GM12878 (cell line): ENCODE measurements at regions not wholly inside any gene's neighbourhood (a gene's known extent, or its start where the extent isn't known, plus 50 kb on each side); places are given as distances from the start of the nearest gene placed in this dataset.

Source experiments
- ATAC-seq: fragments of 200-7000 bp; cut with Tn5 transposase; 3 replicates; pipeline ENCODE4 v1.9.1; 2020; ENCODE audit warnings: mild to moderate bottlenecking, moderate library complexity
- BruUV-seq: library from RNA; stranded (reverse); fragments of 400-500 nt; replicated peaks from 2 replicates; lab custom pipeline; 2021; lab: Mats Ljungman, UMichigan
- CTCF ChIA-PET: fragments of 300-600 bp; sonication (Branson Sonifier 250); formaldehyde crosslinking; extraction: SDS; loops from one replicate; lab custom pipeline; 2021; ENCODE audit warnings: inconsistent platforms; lab: Yijun Ruan, JAX
- POLR2A ChIA-PET: fragments of 350-600 bp; formaldehyde crosslinking; extraction: SDS; loops from one replicate; lab custom pipeline; 2021; ENCODE audit warnings: inconsistent platforms; lab: Charles Lee
- RAD21 ChIA-PET: fragments of 300-600 bp; sonication (Branson Sonifier 250); formaldehyde crosslinking; loops from one replicate; lab custom pipeline; 2023; ENCODE audit warnings: antibody characterized with exemption; ENCODE audit not compliant: unreplicated experiment; lab: Charles Lee
- SMC1A ChIA-PET: fragments of 300-600 bp; sonication (Branson Sonifier 250); formaldehyde crosslinking; loops from one replicate; lab custom pipeline; 2023; ENCODE audit not compliant: unreplicated experiment, uncharacterized antibody; lab: Charles Lee
- DNase-seq: peaks from one replicate; pipeline ENCODE4 v3.0.0-alpha.2; 2011; ENCODE audit warnings: low read depth, low spot score
- FAIRE-seq: peaks from 3 replicates; lab custom pipeline; 2011; peaks lifted over from hg19 to GRCh38; lab: Jason Lieb, UNC
- H2AFZ ChIP-seq: 2 replicates; pipeline ENCODE4 v1.6.0; 2011; ENCODE audit warnings: low read depth, low read length, control low read depth; ENCODE audit not compliant: control insufficient read depth
- H3K27ac ChIP-seq: 2 replicates; pipeline ENCODE4 v1.5.1; 2011; ENCODE audit warnings: control low read depth; ENCODE audit not compliant: control insufficient read depth, insufficient read depth
- H3K27me3 ChIP-seq, 2 experiments: replicated peaks in 1 of 2; 2 replicates each; pipeline versions ENCODE4 v1.6.0 to v1.6.1; 2011; ENCODE audit warnings: low read length in 1 of 2; ENCODE audit not compliant: control insufficient read depth in 2 of 2, insufficient read depth in 2 of 2
- H3K36me3 ChIP-seq, 2 experiments: 2 replicates each; pipeline ENCODE4 v1.5.1; 2011; ENCODE audit warnings: low read length in 1 of 2; ENCODE audit not compliant: control insufficient read depth in 2 of 2, insufficient read depth in 2 of 2
- H3K4me1 ChIP-seq: 2 replicates; pipeline ENCODE4 v1.6.1; 2011; ENCODE audit warnings: mild to moderate bottlenecking, low read length, moderate library complexity, mixed read lengths; ENCODE audit not compliant: control insufficient read depth, insufficient read depth
- H3K4me2 ChIP-seq: 2 replicates; pipeline ENCODE4 v1.6.0; 2011; ENCODE audit warnings: control low read depth; ENCODE audit not compliant: control insufficient read depth, insufficient read depth
- H3K4me3 ChIP-seq: fragments of 200-600 bp; sonication (generic); 2 replicates; pipeline ENCODE4 v1.5.1; 2016
- H3K79me2 ChIP-seq: 2 replicates; pipeline ENCODE4 v1.6.0; 2011; ENCODE audit warnings: low read length; ENCODE audit not compliant: control insufficient read depth, insufficient read depth
- H3K9ac ChIP-seq: 2 replicates; pipeline ENCODE4 v1.8.0; 2011; ENCODE audit warnings: low read length, control low read depth, mixed read lengths; ENCODE audit not compliant: control insufficient read depth, insufficient read depth
- H3K9me3 ChIP-seq: replicated peaks from 3 replicates; pipeline ENCODE4 v1.5.1; 2011; ENCODE audit warnings: mild to moderate bottlenecking, low read length; ENCODE audit not compliant: control insufficient read depth, insufficient read depth
- H4K20me1 ChIP-seq: 2 replicates; pipeline ENCODE4 v1.6.0; 2011; ENCODE audit not compliant: control insufficient read depth, insufficient read depth
- BCL3 ChIP-seq: IDR thresholded peaks from 2 replicates; pipeline ENCODE4 v1.6.1; 2011; ENCODE audit warnings: borderline replicate concordance, low read depth, mild to moderate bottlenecking, moderate library complexity, low read length; ENCODE audit not compliant: insufficient read depth, poor library complexity, severe bottlenecking
- CHD1 ChIP-seq: IDR thresholded peaks from 2 replicates; pipeline ENCODE4 v1.6.1; 2012; ENCODE audit warnings: low read depth, low read length, improper control_type of control experiment
- ETV6 ChIP-seq, 2 experiments: fragments of 450-650 bp in 1 of 2; IDR thresholded peaks in 1 of 2; conservative IDR thresholded peaks in 1 of 2; 2 replicates each; pipeline ENCODE4 v1.6.1; 2014; ENCODE audit warnings: antibody characterized with exemption in 1 of 2, borderline replicate concordance in 1 of 2, low read depth in 1 of 2, mild to moderate bottlenecking in 1 of 2, moderate library complexity in 1 of 2
- NFYA ChIP-seq: IDR thresholded peaks from 2 replicates; pipeline ENCODE4 v1.6.1; 2011; ENCODE audit warnings: low read depth, mild to moderate bottlenecking, low read length, improper control_type of control experiment, borderline replicate concordance
- NRF1 ChIP-seq: conservative IDR thresholded peaks from 2 replicates; pipeline ENCODE4 v1.6.1; 2011; ENCODE audit warnings: mild to moderate bottlenecking, low read depth, low read length, improper control_type of control experiment
- PML ChIP-seq: IDR thresholded peaks from 2 replicates; pipeline ENCODE4 v1.6.1; 2012; ENCODE audit warnings: low read length, inconsistent platforms
- ZZZ3 ChIP-seq: IDR thresholded peaks from 2 replicates; pipeline ENCODE4 v1.6.1; 2011; ENCODE audit warnings: low read depth; ENCODE audit not compliant: control insufficient read depth, insufficient read length
- whole genome bisulfite sequencing: methylation state at CpG from one replicate; pipeline ENCODE4 v1.1.6; 2016; ENCODE audit warnings: low lambda C conversion rate; ENCODE audit not compliant: insufficient replicate concordance, insufficient coverage; ENCODE audit errors: missing lambda C conversion rate; 5-methylcytosine and 5-hydroxymethylcytosine counted together
- in situ Hi-C: fragments of 300-500 bp; cut with MboI; formaldehyde crosslinking; loops from 9 replicates; pipeline ENCODE4 v1.14.3; 2018; ENCODE audit warnings: mixed read lengths
- intact Hi-C: fragments of 100-400 bp; cut with micrococcal nuclease; formaldehyde crosslinking; loops from one replicate; pipeline ENCODE4 v1.14.2; 2022; ENCODE audit not compliant: unreplicated experiment
- TF ChIP-seq, protein P1 (sequence below): fragments of 150-350 bp; IDR thresholded peaks from 2 replicates; pipeline ENCODE4 v1.6.1; 2014; ENCODE audit warnings: mild to moderate bottlenecking, low read depth, low read length
- TF ChIP-seq, protein P2 (sequence below): fragments of 450-650 bp; IDR thresholded peaks from 2 replicates; pipeline ENCODE4 v1.6.1; 2016; ENCODE audit warnings: mild to moderate bottlenecking

GRCh38 chr15:96505014-96505413 is 174.5 kb downstream of the NR2F2 start:
- POLR2A ChIA-PET, result no interaction called here

More at GRCh38 chr15:96505014-96505413, 174.5 kb downstream of the NR2F2 start:
- ATAC-seq (no peak), FAIRE-seq (no peak), DNase-seq (no peak)
- SMC1A ChIA-PET, result no interaction called here
- Histone ChIP-seq H3K9ac (no peak overlapping the region), H3K4me1 (no peaks in the 10 kb centered on the region), H3K36me3 (no peaks in the 10 kb centered on the region), H4K20me1 (no peaks in the 10 kb centered on the region), H3K27me3 (no peaks in the 10 kb centered on the region), H3K4me2 (no peak overlapping the region), H3K79me2 (no peaks in the 10 kb centered on the region), H3K27ac (no peak overlapping the region), H2AFZ (no peak overlapping the region), H3K4me3 (no peak overlapping the region), H3K9me3 (no peaks in the 10 kb centered on the region)
- intact Hi-C loops (no loop called here), in situ Hi-C loops (no loop called here)
- 0% methylated on average over 4 of the region's 4 CpGs for WGBS
- RAD21 ChIA-PET, result no interaction called here
- CTCF ChIA-PET, result no interaction called here
- no TSS peak for BruUV-seq
- TF ChIP-seq NRF1 (no peak), NFYA (no peak), PML (no peak), CHD1 (no peak), ZZZ3 (no peak), ETV6 (conservative IDR thresholded peaks at IDR 0.05 in 1 of 2, IDR thresholded peaks at IDR 0.05 in 1 of 2; ENCODE audit: borderline replicate concordance in 1 of 2, low read depth in 1 of 2) (no peak), BCL3 (no peak)
- TF ChIP-seq, protein P1, sequence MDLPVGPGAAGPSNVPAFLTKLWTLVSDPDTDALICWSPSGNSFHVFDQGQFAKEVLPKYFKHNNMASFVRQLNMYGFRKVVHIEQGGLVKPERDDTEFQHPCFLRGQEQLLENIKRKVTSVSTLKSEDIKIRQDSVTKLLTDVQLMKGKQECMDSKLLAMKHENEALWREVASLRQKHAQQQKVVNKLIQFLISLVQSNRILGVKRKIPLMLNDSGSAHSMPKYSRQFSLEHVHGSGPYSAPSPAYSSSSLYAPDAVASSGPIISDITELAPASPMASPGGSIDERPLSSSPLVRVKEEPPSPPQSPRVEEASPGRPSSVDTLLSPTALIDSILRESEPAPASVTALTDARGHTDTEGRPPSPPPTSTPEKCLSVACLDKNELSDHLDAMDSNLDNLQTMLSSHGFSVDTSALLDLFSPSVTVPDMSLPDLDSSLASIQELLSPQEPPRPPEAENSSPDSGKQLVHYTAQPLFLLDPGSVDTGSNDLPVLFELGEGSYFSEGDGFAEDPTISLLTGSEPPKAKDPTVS, result no peak
- TF ChIP-seq, protein P2, sequence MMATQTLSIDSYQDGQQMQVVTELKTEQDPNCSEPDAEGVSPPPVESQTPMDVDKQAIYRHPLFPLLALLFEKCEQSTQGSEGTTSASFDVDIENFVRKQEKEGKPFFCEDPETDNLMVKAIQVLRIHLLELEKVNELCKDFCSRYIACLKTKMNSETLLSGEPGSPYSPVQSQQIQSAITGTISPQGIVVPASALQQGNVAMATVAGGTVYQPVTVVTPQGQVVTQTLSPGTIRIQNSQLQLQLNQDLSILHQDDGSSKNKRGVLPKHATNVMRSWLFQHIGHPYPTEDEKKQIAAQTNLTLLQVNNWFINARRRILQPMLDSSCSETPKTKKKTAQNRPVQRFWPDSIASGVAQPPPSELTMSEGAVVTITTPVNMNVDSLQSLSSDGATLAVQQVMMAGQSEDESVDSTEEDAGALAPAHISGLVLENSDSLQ, result no peak
